Neural cell (in vitro differentiated cells): ENCODE measurements at regions not wholly inside any gene's neighbourhood (a gene's known extent, or its start where the extent isn't known, plus 50 kb on each side); places are given as distances from the start of the nearest gene placed in this dataset.

Experiments used
- H2AFZ ChIP-seq: fragments of 200-600, 300-800 bp; sonication (generic), shearing (Covaris generic); 2 replicates; pipeline ENCODE4 v1.6.0; 2014; ENCODE audit warnings: low read depth, mild to moderate bottlenecking, antibody characterized with exemption, low read length, moderate library complexity
- H3F3A ChIP-seq: fragments of 200-600 bp; shearing (Covaris generic); 2 replicates; pipeline ENCODE4 v1.6.1; 2016; ENCODE audit warnings: mild to moderate bottlenecking, moderate library complexity, mixed read lengths, antibody characterized with exemption, low read length; ENCODE audit not compliant: insufficient read depth, poor library complexity, severe bottlenecking
- H3K27ac ChIP-seq: fragments of 200-600, 300-800 bp; sonication (generic), shearing (Covaris generic); 2 replicates; pipeline ENCODE4 v1.5.1; 2014; ENCODE audit warnings: mild to moderate bottlenecking, low read length, moderate library complexity
- H3K27me3 ChIP-seq: fragments of 300-800, 200-600 bp; sonication (generic), shearing (Covaris generic); 2 replicates; pipeline ENCODE4 v1.6.0; 2014; ENCODE audit warnings: mild to moderate bottlenecking, low read depth, low read length, moderate library complexity; ENCODE audit not compliant: insufficient read depth
- H3K36me3 ChIP-seq: fragments of 300-800, 200-600 bp; sonication (generic), shearing (Covaris generic); 2 replicates; pipeline ENCODE4 v1.5.1; 2014; ENCODE audit warnings: mild to moderate bottlenecking, antibody characterized with exemption, low read length, moderate library complexity; ENCODE audit not compliant: insufficient read depth
- H3K4me2 ChIP-seq: fragments of 300-800, 200-600 bp; sonication (generic), shearing (Covaris generic); 2 replicates; pipeline ENCODE4 v1.6.0; 2014; ENCODE audit warnings: mild to moderate bottlenecking, low read length
- H3K4me3 ChIP-seq: fragments of 300-800, 200-600 bp; sonication (generic), shearing (Covaris generic); 2 replicates; pipeline ENCODE4 v1.5.1; 2014; ENCODE audit warnings: mild to moderate bottlenecking, low read length, moderate library complexity
- H3K79me2 ChIP-seq: fragments of 200-600 bp; shearing (Covaris generic); replicated peaks from 2 replicates; pipeline ENCODE4 v1.6.0; 2014; ENCODE audit warnings: mild to moderate bottlenecking, low read length, moderate library complexity; ENCODE audit not compliant: insufficient read depth
- H3K9ac ChIP-seq: fragments of 300-800, 200-600 bp; sonication (generic), shearing (Covaris generic); 2 replicates; pipeline ENCODE4 v1.6.1; 2016; ENCODE audit warnings: mild to moderate bottlenecking, low read length, mixed read lengths
- H3K9me2 ChIP-seq: fragments of 200-600 bp; shearing (Covaris generic); 2 replicates; pipeline ENCODE4 v1.6.1; 2016; ENCODE audit warnings: mild to moderate bottlenecking, low read length, mixed read lengths; ENCODE audit not compliant: insufficient read depth
- H3K9me3 ChIP-seq: fragments of 200-600, 300-800 bp; sonication (generic), shearing (Covaris generic); 2 replicates; pipeline ENCODE4 v1.6.1; 2016; ENCODE audit warnings: mild to moderate bottlenecking, mixed run types, low read length, moderate library complexity, mixed read lengths
- H4K20me1 ChIP-seq: fragments of 200-600 bp; shearing (Covaris generic); 2 replicates; pipeline ENCODE4 v1.6.1; 2016; ENCODE audit warnings: mild to moderate bottlenecking, mixed run types; ENCODE audit not compliant: insufficient read depth
- EP300 ChIP-seq: fragments of 450-650 bp; conservative IDR thresholded peaks from 2 replicates; pipeline ENCODE4 v1.6.1; 2014; ENCODE audit warnings: antibody characterized with exemption, mild to moderate bottlenecking, moderate library complexity; ENCODE audit not compliant: poor library complexity, severe bottlenecking
- EZH2 ChIP-seq: fragments of 200-600, 300-800 bp; shearing (Covaris generic), sonication (generic); IDR thresholded peaks from 2 replicates; pipeline ENCODE4 v1.6.1; 2014; ENCODE audit warnings: antibody characterized with exemption, low read length, borderline replicate concordance, mild to moderate bottlenecking; ENCODE audit not compliant: insufficient read depth, poor library complexity, severe bottlenecking
- MXI1 ChIP-seq: fragments of 450-650 bp; conservative IDR thresholded peaks from 2 replicates; pipeline ENCODE4 v1.6.1; 2014; ENCODE audit warnings: antibody characterized with exemption, mild to moderate bottlenecking; ENCODE audit not compliant: poor library complexity, severe bottlenecking
- POLR2AphosphoS5 ChIP-seq: IDR thresholded peaks from 2 replicates; pipeline ENCODE4 v1.6.1; 2012
- RAD21 ChIP-seq: fragments of 450-650 bp; conservative IDR thresholded peaks from 2 replicates; pipeline ENCODE4 v1.6.1; 2014; ENCODE audit warnings: antibody characterized with exemption, mild to moderate bottlenecking, moderate library complexity
- REST ChIP-seq: IDR thresholded peaks from 2 replicates; pipeline ENCODE4 v1.6.1; 2012; ENCODE audit warnings: borderline replicate concordance
- SMC3 ChIP-seq: fragments of 450-650 bp; conservative IDR thresholded peaks from 2 replicates; pipeline ENCODE4 v1.6.1; 2014; ENCODE audit warnings: antibody characterized with exemption, mild to moderate bottlenecking, moderate library complexity; ENCODE audit not compliant: poor library complexity
- TAF1 ChIP-seq: IDR thresholded peaks from 2 replicates; pipeline ENCODE4 v1.6.1; 2012; ENCODE audit warnings: low read depth
- TF ChIP-seq, protein P1 (sequence below): fragments of 450-650 bp; IDR thresholded peaks from 2 replicates; pipeline ENCODE4 v1.5.1; 2014; ENCODE audit warnings: antibody characterized with exemption, mild to moderate bottlenecking, moderate library complexity; ENCODE audit not compliant: poor library complexity, severe bottlenecking

GRCh38 chr5:113823696-113824095 lies 310.2 kb downstream of the YTHDC2 start:
- Histone ChIP-seq H3K9me2 (no peaks in the 10 kb centered on the region), H3K9me3 (no peaks in the 10 kb centered on the region), H3K27me3 (no peaks in the 10 kb centered on the region), H3F3A (no peaks in the 10 kb centered on the region), H2AFZ (no peak overlapping the region), H3K36me3 (no peaks in the 10 kb centered on the region), H3K4me3 (no peak overlapping the region), H3K9ac (no peak overlapping the region), H3K4me2 (no peak overlapping the region), H3K27ac (no peak overlapping the region), H3K79me2 (no peaks in the 10 kb centered on the region), H4K20me1 (no peaks in the 10 kb centered on the region)
- TF ChIP-seq REST: no peak
- no peak for TF ChIP-seq EP300

DNA sequence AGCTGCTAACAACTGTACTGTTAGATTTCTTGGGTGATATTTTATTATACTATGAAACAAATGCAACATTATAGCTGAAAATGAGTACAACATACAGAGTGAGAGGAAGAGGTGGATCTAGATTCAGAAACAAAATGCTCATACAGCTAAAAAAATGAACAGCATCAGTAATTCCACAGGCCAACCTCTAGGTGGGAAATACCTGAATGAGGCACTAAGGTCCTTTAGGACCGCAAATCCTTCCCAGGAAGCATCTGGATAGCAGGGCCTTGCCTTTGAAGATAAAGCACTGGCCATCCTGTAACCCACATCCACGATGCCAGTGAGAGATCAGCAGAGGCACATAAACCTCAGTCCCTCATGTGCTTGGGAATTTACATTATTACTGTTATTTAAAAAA lies 310.8 kb downstream of the YTHDC2 start:
- no peak overlapping the region for H3K27ac ChIP-seq
- H3K9me2 ChIP-seq: no peaks in the 10 kb centered on the region
- no peak overlapping the region for H3K9ac ChIP-seq

More for the DNA sequence above, 310.8 kb downstream of the YTHDC2 start:
- Histone ChIP-seq H3K27me3 (no peaks in the 10 kb centered on the region), H3F3A (no peaks in the 10 kb centered on the region), H3K79me2 (no peaks in the 10 kb centered on the region), H3K9me3 (no peaks in the 10 kb centered on the region), H3K4me2 (no peak overlapping the region), H3K4me3 (no peak overlapping the region), H3K36me3 (no peaks in the 10 kb centered on the region), H2AFZ (no peak overlapping the region), H4K20me1 (no peaks in the 10 kb centered on the region)
- no peak for TF ChIP-seq RAD21
- TF ChIP-seq POLR2AphosphoS5: no peak
- TF ChIP-seq REST: no peak
- no peak for TF ChIP-seq SMC3
- TF ChIP-seq MXI1: no peak
- TF ChIP-seq, protein P1, sequence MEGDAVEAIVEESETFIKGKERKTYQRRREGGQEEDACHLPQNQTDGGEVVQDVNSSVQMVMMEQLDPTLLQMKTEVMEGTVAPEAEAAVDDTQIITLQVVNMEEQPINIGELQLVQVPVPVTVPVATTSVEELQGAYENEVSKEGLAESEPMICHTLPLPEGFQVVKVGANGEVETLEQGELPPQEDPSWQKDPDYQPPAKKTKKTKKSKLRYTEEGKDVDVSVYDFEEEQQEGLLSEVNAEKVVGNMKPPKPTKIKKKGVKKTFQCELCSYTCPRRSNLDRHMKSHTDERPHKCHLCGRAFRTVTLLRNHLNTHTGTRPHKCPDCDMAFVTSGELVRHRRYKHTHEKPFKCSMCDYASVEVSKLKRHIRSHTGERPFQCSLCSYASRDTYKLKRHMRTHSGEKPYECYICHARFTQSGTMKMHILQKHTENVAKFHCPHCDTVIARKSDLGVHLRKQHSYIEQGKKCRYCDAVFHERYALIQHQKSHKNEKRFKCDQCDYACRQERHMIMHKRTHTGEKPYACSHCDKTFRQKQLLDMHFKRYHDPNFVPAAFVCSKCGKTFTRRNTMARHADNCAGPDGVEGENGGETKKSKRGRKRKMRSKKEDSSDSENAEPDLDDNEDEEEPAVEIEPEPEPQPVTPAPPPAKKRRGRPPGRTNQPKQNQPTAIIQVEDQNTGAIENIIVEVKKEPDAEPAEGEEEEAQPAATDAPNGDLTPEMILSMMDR: no peak
- no peak for TF ChIP-seq EZH2
- TF ChIP-seq TAF1: no peak
